ENCODE measurements at regions not wholly inside any gene's neighbourhood (a gene's known extent, or its start where the extent isn't known, plus 50 kb on each side); places are given as distances from the start of the nearest gene placed in this dataset.

DNA sequence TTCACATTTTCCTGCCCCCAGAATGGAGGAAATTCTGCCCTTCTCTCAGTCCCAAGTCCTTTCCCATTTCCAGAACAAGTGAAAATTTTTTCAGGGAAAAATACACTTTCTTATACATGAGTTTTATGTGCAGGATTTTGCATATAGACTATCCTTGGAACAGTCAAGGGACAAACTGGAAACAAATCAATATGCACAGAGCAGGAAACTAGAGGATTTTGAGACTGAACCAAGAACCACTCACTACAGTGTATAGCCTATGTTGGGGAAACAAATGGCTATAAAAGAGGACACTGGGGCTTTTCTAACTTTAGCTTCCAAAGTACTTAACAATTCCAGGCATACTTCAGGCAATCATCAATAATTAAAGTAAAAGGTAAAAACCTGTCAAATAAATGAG, 1036.1 kb upstream of the ARRDC3 start:
- TF ChIP-seq, protein P1, sequence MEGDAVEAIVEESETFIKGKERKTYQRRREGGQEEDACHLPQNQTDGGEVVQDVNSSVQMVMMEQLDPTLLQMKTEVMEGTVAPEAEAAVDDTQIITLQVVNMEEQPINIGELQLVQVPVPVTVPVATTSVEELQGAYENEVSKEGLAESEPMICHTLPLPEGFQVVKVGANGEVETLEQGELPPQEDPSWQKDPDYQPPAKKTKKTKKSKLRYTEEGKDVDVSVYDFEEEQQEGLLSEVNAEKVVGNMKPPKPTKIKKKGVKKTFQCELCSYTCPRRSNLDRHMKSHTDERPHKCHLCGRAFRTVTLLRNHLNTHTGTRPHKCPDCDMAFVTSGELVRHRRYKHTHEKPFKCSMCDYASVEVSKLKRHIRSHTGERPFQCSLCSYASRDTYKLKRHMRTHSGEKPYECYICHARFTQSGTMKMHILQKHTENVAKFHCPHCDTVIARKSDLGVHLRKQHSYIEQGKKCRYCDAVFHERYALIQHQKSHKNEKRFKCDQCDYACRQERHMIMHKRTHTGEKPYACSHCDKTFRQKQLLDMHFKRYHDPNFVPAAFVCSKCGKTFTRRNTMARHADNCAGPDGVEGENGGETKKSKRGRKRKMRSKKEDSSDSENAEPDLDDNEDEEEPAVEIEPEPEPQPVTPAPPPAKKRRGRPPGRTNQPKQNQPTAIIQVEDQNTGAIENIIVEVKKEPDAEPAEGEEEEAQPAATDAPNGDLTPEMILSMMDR (IDR thresholded peaks at IDR 0.05; ENCODE audit: control insufficient read depth, insufficient read depth, low read depth, low read length, missing control alignments) = no peak

DNA sequence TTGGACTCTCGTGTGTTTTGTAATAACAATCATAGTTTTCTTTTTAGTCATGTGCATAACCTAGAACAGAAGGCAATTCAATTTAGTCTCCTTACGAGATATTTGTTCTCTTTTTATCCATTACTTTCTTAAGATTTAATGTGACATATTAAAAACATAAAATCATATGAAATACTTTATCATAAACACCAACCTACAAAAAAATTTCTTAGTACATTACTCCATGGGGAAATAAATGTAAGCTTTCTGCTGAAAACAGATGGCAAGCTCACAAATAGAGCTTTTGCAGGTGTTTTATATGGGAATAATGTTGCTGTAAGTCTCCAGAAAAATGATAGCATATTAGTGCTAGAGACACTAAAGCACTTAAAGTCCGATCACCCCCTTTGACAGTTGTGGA, 1035.2 kb upstream of the ARRDC3 start:
- peak; percentile 8 for DNase-seq (ENCODE audit: low read depth)
- TF ChIP-seq, protein P1 (IDR thresholded peaks at IDR 0.05; ENCODE audit: control insufficient read depth, insufficient read depth, low read depth, low read length, missing control alignments) = no peak
- H3K4me3 ChIP-seq (ENCODE audit: control insufficient read depth, low read depth, low read length) = no peak overlapping the region

More for the DNA sequence above, 1036.1 kb upstream of the ARRDC3 start:
- DNase-seq (ENCODE audit: low read depth) = no peak
- H3K4me3 ChIP-seq (ENCODE audit: control insufficient read depth, low read depth, low read length) = no peak overlapping the region

DNA sequence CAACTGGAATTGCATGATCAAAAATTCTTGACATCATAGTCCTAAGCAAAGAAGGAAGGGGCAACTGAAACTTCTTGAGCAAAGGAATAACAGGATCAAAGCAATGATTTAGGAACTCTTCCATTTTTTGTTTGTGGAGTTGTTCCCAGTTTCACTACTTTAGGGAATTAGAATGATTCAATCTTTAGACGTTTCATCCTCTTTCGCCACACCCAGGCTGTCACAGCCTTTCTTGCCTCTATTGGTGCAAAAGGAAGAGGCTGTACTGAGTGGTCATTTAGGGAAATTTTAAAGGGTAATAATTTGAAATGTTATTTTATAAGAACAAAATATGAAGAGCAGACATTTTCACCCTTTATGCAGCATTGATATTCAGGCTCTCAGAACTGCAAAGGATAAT, 1026.0 kb upstream of the ARRDC3 start:
- peak; percentile 7 for DNase-seq (ENCODE audit: low read depth)
- TF ChIP-seq, protein P1 (IDR thresholded peaks at IDR 0.05; ENCODE audit: control insufficient read depth, insufficient read depth, low read depth, low read length, missing control alignments) = no peak
- H3K4me3 ChIP-seq (ENCODE audit: control insufficient read depth, low read depth, low read length) = no peak overlapping the region

DNA sequence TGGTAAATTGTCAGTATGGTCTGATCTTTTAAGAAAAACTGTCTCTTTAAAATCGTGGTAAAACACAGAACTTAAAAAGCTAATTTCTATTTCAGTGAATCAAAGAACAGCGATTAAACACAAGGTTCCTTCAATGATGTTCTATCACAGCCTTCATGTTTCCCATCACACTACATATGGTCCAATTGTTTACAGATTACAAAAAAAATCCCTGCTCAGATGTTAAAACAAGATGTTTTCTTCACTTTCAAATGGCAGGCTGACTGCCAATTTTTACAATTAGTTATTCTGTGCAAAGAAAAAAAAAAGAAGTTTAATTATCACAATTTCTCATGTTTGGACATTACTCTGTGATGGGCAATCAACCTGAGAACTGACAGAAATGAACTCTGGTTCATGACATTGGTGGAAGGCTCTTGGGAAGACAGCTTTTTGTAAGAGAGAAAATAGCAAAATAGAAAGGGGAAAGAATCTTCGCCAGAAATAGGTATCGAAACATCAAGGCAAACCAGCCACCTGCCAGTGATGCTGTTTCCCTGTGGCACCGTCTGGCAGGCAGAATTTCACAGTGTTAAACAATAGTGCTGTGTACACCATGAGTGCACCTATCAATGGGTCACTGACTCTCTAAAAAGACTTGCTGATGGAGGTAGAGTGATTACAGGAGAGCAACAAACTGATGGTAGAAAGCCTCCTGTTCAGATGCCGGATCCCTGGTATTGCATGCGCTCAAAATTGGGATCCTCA, 1020.0 kb upstream of the ARRDC3 start:
- no peak for DNase-seq (ENCODE audit: low read depth)

DNA sequence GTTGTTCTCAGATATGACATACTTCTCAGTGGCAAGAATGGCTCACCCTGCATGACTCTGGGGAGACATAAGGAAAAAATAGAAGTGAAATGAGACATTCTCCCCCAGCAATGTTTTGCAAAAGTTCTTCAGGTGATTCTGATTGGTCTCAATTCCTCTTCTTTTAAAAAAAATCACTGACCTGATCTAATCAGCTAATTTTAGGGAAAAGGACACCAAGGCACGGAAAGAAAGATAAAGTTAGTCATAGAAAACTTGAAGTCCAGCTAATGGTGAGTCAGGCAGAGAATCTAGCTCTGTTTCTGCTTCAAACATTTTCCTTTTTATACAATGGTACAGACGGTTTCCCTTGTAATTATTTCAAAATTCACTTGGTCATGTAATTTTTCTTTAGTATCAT, 1018.9 kb upstream of the ARRDC3 start:
- TF ChIP-seq, protein P1 (IDR thresholded peaks at IDR 0.05; ENCODE audit: control insufficient read depth, insufficient read depth, low read depth, low read length, missing control alignments) = no peak
- DNase-seq (ENCODE audit: low read depth) = no peak
- H3K4me3 ChIP-seq (ENCODE audit: control insufficient read depth, low read depth, low read length) = no peak overlapping the region

More for the DNA sequence above, 1020.0 kb upstream of the ARRDC3 start:
- H3K4me3 ChIP-seq (ENCODE audit: control insufficient read depth, low read depth, low read length) = no peak overlapping the region
- TF ChIP-seq, protein P1 (IDR thresholded peaks at IDR 0.05; ENCODE audit: control insufficient read depth, insufficient read depth, low read depth, low read length, missing control alignments) = no peak

DNA sequence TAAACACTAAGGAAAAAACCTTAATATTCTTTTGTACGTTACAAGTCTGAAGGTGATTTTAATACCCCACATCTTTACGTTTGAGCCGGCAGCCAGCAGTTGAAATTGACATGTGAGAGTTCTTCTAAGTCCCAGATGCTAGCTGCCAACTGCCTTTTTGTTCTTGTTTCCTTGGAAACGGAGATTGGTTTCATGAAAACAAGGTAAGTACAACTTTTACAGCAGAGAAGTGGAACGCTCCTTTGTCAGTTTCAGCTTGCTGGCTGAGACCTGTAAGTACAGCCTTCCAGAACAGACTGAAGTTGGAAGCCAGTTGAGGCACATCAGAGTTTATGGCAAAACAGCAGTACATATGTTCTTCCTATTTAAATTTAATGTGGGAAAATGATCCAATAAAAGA, 1018.4 kb upstream of the ARRDC3 start:
- no peak overlapping the region for H3K4me3 ChIP-seq (ENCODE audit: control insufficient read depth, low read depth, low read length)
- TF ChIP-seq, protein P1 (IDR thresholded peaks at IDR 0.05; ENCODE audit: control insufficient read depth, insufficient read depth, low read depth, low read length, missing control alignments) = no peak
- no peak for DNase-seq (ENCODE audit: low read depth)

Data from AG09309 (cell line).